Mesendoderm (in vitro differentiated cells): ENCODE measurements at regions not wholly inside any gene's neighbourhood (a gene's known extent, or its start where the extent isn't known, plus 50 kb on each side); places are given as distances from the start of the nearest gene placed in this dataset.

Source experiments
- DNase-seq: peaks from one replicate; pipeline ENCODE4 v3.0.0; 2013
- H2AK5ac ChIP-seq: 2 replicates; pipeline ENCODE4 v1.6.1; 2013; ENCODE audit warnings: low read length, inconsistent platforms
- H2BK120ac ChIP-seq: 2 replicates; pipeline ENCODE4 v1.6.1; 2013; ENCODE audit warnings: low read depth, mild to moderate bottlenecking, low read length, moderate library complexity, mixed read lengths
- H2BK15ac ChIP-seq: replicated peaks from 2 replicates; pipeline ENCODE4 v1.6.1; 2013; ENCODE audit warnings: low read depth, mild to moderate bottlenecking, moderate library complexity
- H2BK5ac ChIP-seq: 2 replicates; pipeline ENCODE4 v1.6.1; 2013; ENCODE audit warnings: low read length, inconsistent platforms
- H3K18ac ChIP-seq: 2 replicates; pipeline ENCODE4 v1.6.1; 2013; ENCODE audit warnings: mild to moderate bottlenecking, low read length, mixed read lengths
- H3K23ac ChIP-seq: one replicate; pipeline ENCODE4 v1.6.1; 2013; ENCODE audit warnings: low read length
- H3K27ac ChIP-seq: 2 replicates; pipeline ENCODE4 v1.5.1; 2013; ENCODE audit warnings: low read depth, mild to moderate bottlenecking, inconsistent platforms, low read length, moderate library complexity
- H3K27me3 ChIP-seq: 2 replicates; pipeline ENCODE4 v1.6.1; 2013; ENCODE audit warnings: low read length, control low read depth, mild to moderate bottlenecking, inconsistent platforms; ENCODE audit not compliant: insufficient read depth, poor library complexity
- H3K36me3 ChIP-seq: 2 replicates; pipeline ENCODE4 v1.6.1; 2013; ENCODE audit warnings: low read length, inconsistent platforms; ENCODE audit not compliant: control insufficient read depth, insufficient read depth
- H3K4ac ChIP-seq: one replicate; pipeline ENCODE4 v1.6.1; 2013; ENCODE audit warnings: low read depth, mild to moderate bottlenecking, low read length, moderate library complexity
- H3K4me1 ChIP-seq: 2 replicates; pipeline ENCODE4 v1.6.1; 2013; ENCODE audit warnings: low read depth, low read length, inconsistent platforms; ENCODE audit not compliant: control insufficient read depth
- H3K4me2 ChIP-seq: 2 replicates; pipeline ENCODE4 v1.6.1; 2013; ENCODE audit warnings: low read length
- H3K4me3 ChIP-seq: 2 replicates; pipeline ENCODE4 v1.5.1; 2013; ENCODE audit warnings: mild to moderate bottlenecking, low read length
- H3K56ac ChIP-seq: one replicate; pipeline ENCODE4 v1.6.1; 2013; ENCODE audit warnings: low read length
- H3K79me1 ChIP-seq: 2 replicates; pipeline ENCODE4 v1.6.1; 2013; ENCODE audit warnings: low read length, inconsistent platforms
- H3K79me2 ChIP-seq: 2 replicates; pipeline ENCODE4 v1.6.1; 2013; ENCODE audit warnings: mild to moderate bottlenecking, low read length; ENCODE audit not compliant: control insufficient read depth, insufficient read depth
- H3K9ac ChIP-seq: 2 replicates; pipeline ENCODE4 v1.6.1; 2013; ENCODE audit warnings: low read length, inconsistent platforms
- H4K5ac ChIP-seq: one replicate; pipeline ENCODE4 v1.6.1; 2013; ENCODE audit warnings: low read length
- H4K8ac ChIP-seq: one replicate; pipeline ENCODE4 v1.6.1; 2013; ENCODE audit warnings: low read depth, mild to moderate bottlenecking, control low read depth, low read length, moderate library complexity
- WGBS: extraction: QIAGEN DNeasy Blood & Tissue Kit; methylation state at CpG from one replicate; pipeline ENCODE4 v1.1.7; 2013; ENCODE audit warnings: low lambda C conversion rate, missing lambda C conversion rate; ENCODE audit not compliant: insufficient coverage; ENCODE audit errors: extremely low coverage; 5-methylcytosine and 5-hydroxymethylcytosine counted together

DNA sequence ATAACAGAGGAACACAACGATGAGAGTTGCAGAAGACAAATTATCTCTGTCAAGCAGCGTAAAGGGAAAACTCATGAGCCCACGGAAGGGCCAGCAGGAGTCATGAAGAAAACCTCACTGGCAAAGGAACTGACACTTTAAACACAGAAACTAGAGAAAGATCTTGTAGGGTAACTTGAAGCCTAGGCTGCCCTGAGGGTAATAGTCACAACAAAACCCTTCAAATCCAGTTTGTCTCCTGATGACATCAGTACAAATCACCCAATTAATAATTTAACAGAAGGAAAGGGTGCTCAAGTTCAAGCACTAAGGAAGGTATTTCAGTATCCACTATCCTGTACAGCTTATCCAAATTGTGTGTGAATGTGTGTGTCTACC is 549.1 kb downstream of the MTRR start:
- Histone ChIP-seq H4K8ac (no peak overlapping the region), H3K4me3 (no peak overlapping the region), H3K18ac (no peak overlapping the region), H3K27ac (no peak overlapping the region), H2BK15ac (no peak overlapping the region), H3K4me2 (no peak overlapping the region), H2AK5ac (no peak overlapping the region), H4K5ac (no peak overlapping the region), H3K56ac (no peak overlapping the region), H2BK120ac (no peak overlapping the region), H2BK5ac (no peak overlapping the region), H3K9ac (no peak overlapping the region), H3K79me2 (no peaks in the 10 kb centered on the region), H3K36me3 (no peaks in the 10 kb centered on the region), H3K4ac (no peak overlapping the region), H3K27me3 (no peaks in the 10 kb centered on the region), H3K23ac (no peak overlapping the region), H3K79me1 (no peaks in the 10 kb centered on the region), H3K4me1 (no peaks in the 10 kb centered on the region)
- peak; percentile 6 for DNase-seq
- no CpG with 5 or more reads among the region's 3 CpGs for WGBS

GRCh38 chr5:8429778-8430758 is 561.1 kb downstream of the MTRR start:
- Histone ChIP-seq H4K8ac (no peak overlapping the region), H3K4me3 (no peak overlapping the region), H2BK15ac (no peak overlapping the region), H2AK5ac (no peak overlapping the region), H3K56ac (no peak overlapping the region), H2BK5ac (no peak overlapping the region), H3K27me3 (no peaks in the 10 kb centered on the region), H3K79me1 (no peaks in the 10 kb centered on the region), H3K27ac (no peak overlapping the region), H3K4ac (no peak overlapping the region), H2BK120ac (no peak overlapping the region), H4K5ac (no peak overlapping the region), H3K18ac (no peak overlapping the region), H3K4me2 (no peak overlapping the region), H3K9ac (no peak overlapping the region), H3K23ac (no peak overlapping the region), H3K4me1 (no peaks in the 10 kb centered on the region), H3K79me2 (no peaks in the 10 kb centered on the region), H3K36me3 (no peaks in the 10 kb centered on the region)
- DNase-seq, result no peak
- WGBS, result no CpG with 5 or more reads among the region's 24 CpGs

DNA sequence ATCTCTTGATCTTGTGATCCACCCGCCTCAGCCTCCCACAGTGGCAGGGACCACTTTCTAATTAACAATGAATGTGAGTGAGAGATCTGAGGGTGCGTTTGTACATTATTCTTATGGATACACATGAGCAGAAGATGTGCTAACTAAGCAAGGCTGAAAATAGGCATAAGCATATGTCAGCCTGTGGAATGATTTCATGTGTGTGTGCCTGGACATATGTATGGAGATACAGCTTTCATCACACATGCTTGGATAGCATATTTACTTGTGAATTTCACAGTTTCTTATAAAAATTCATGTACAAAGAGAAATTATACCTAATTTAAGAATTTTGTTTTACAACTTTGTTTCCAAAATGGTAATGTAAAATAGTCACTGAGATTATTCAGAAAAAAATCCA is 565.6 kb downstream of the MTRR start:
- Histone ChIP-seq H3K79me2 (no peaks in the 10 kb centered on the region), H2AK5ac (no peak overlapping the region), H2BK120ac (no peak overlapping the region), H3K27me3 (no peaks in the 10 kb centered on the region), H3K27ac (no peak overlapping the region), H3K56ac (no peak overlapping the region), H3K4me3 (no peak overlapping the region), H3K4me1 (no peaks in the 10 kb centered on the region), H3K36me3 (no peaks in the 10 kb centered on the region), H3K23ac (no peak overlapping the region), H2BK5ac (no peak overlapping the region), H3K9ac (no peak overlapping the region), H3K4ac (no peak overlapping the region), H2BK15ac (no peak overlapping the region), H3K18ac (no peak overlapping the region), H4K8ac (no peak overlapping the region), H3K4me2 (no peak overlapping the region), H3K79me1 (no peaks in the 10 kb centered on the region), H4K5ac (no peak overlapping the region)
- no peak for DNase-seq
- no CpG with 5 or more reads among the region's 2 CpGs for WGBS

DNA sequence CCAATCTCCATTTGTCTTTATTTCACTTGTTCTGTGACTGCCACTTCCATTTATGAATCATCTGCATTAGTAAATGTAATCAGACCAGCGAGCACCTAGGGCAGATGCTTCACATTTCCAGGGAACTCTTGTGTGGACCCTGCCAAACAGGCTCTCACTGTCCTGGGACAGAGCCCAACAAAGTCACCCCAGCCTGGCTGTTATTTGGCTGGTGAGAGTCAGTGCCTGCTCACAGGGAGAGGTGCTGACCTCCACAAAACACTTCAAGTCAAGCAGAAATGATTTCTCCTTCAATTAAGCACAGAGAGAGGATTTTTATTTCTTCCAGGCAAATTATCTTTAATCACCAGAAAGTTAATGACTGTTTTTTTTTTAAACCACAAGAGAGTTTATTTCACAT is 568.0 kb downstream of the MTRR start:
- no peak overlapping the region for H3K4me3 ChIP-seq
- no peak overlapping the region for H3K4me2 ChIP-seq
- H3K4me1 ChIP-seq, result no peaks in the 10 kb centered on the region
- no peak overlapping the region for H2BK5ac ChIP-seq
- H3K27me3 ChIP-seq, result no peaks in the 10 kb centered on the region
- no peak overlapping the region for H3K56ac ChIP-seq
- no peak overlapping the region for H3K9ac ChIP-seq
- H3K79me1 ChIP-seq, result no peaks in the 10 kb centered on the region
- no peak overlapping the region for H2BK15ac ChIP-seq
- no peak overlapping the region for H3K18ac ChIP-seq
- no peak overlapping the region for H3K23ac ChIP-seq
- no peak overlapping the region for H2BK120ac ChIP-seq
- no peak for DNase-seq
- no peak overlapping the region for H3K4ac ChIP-seq
- H4K5ac ChIP-seq, result no peak overlapping the region
- no CpG with 5 or more reads among the region's 1 CpG for WGBS
- H2AK5ac ChIP-seq, result no peak overlapping the region
- no peaks in the 10 kb centered on the region for H3K36me3 ChIP-seq
- H3K27ac ChIP-seq, result no peak overlapping the region
- H4K8ac ChIP-seq, result no peak overlapping the region
- H3K79me2 ChIP-seq, result no peaks in the 10 kb centered on the region

DNA sequence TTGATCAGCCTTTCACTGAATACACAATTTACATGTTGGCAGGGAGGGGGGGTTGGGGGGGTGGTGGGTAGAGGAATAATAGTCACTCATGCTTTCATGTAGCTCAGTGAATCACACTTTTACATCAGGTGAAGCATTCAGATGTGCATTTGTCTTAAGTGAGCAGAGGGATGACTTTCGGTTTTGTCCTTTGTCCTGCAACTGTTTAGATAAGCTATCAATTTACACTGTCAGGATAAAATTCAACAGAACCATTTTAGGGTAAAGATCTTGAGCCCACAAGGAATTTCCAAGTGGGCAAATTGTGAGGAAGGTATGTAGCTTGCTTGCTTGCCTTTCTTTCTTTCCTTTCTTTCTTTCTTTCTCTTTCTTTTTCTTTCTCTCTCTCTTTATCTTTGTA is 576.2 kb downstream of the MTRR start:
- H3K4me3 ChIP-seq, result no peak overlapping the region
- H3K36me3 ChIP-seq, result no peaks in the 10 kb centered on the region
- H3K27me3 ChIP-seq, result no peaks in the 10 kb centered on the region
- H2BK5ac ChIP-seq, result no peak overlapping the region
- no peak overlapping the region for H2AK5ac ChIP-seq
- H2BK15ac ChIP-seq, result no peak overlapping the region
- no peak overlapping the region for H3K27ac ChIP-seq
- no peak overlapping the region for H3K9ac ChIP-seq
- no peaks in the 10 kb centered on the region for H3K79me1 ChIP-seq
- H2BK120ac ChIP-seq, result no peak overlapping the region
- H3K23ac ChIP-seq, result no peak overlapping the region
- no peak overlapping the region for H3K4me2 ChIP-seq
- no peak for DNase-seq
- H4K5ac ChIP-seq, result no peak overlapping the region
- H3K56ac ChIP-seq, result no peak overlapping the region
- H3K79me2 ChIP-seq, result no peaks in the 10 kb centered on the region
- no peaks in the 10 kb centered on the region for H3K4me1 ChIP-seq
- no peak overlapping the region for H3K18ac ChIP-seq
- no peak overlapping the region for H3K4ac ChIP-seq
- no CpG with 5 or more reads among the region's 1 CpG for whole genome bisulfite sequencing
- no peak overlapping the region for H4K8ac ChIP-seq

DNA sequence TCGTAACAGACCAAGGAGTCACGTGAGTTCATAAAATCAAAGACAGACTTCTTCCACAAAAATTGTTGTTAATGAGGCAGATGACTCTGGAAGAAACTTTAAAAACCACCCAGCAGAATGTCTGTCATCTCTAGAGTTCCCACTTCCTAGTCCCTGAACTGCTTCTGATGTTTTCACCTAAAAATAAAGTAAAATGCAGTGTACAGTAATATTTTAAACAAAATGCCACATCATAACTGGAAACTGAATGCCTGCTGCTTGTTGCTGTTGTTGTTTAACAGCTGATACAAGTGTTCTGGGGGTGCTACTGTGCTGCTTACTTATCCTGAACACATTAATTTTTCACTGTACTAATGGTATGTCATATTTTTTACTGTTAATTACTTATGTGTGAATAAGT is 577.2 kb downstream of the MTRR start:
- Histone ChIP-seq H3K18ac (no peak overlapping the region), H3K9ac (no peak overlapping the region), H2BK5ac (no peak overlapping the region), H2BK120ac (no peak overlapping the region), H3K79me1 (no peaks in the 10 kb centered on the region), H3K27ac (no peak overlapping the region), H2BK15ac (no peak overlapping the region), H3K4ac (no peak overlapping the region), H3K79me2 (no peaks in the 10 kb centered on the region), H3K4me1 (no peaks in the 10 kb centered on the region), H3K23ac (no peak overlapping the region), H3K36me3 (no peaks in the 10 kb centered on the region), H3K56ac (no peak overlapping the region), H3K27me3 (no peaks in the 10 kb centered on the region), H3K4me2 (no peak overlapping the region), H4K8ac (no peak overlapping the region), H2AK5ac (no peak overlapping the region), H3K4me3 (no peak overlapping the region), H4K5ac (no peak overlapping the region)
- no CpG with 5 or more reads among the region's 2 CpGs for WGBS
- DNase-seq, result no peak
